Muscle of back (tissue), 3 donors: ENCODE measurements at regions not wholly inside any gene's neighbourhood (a gene's known extent, or its start where the extent isn't known, plus 50 kb on each side); places are given as distances from the start of the nearest gene placed in this dataset.
"Not testable (repeated sequence)": the region's sequence is repeated elsewhere in the genome, so short reads cannot be mapped to it uniquely, and the experiment has no call there.

ENCODE experiments used
- DNase-seq, 3 donors: peaks; one replicate each; pipeline versions ENCODE4 v3.0.0 to v3.0.0-alpha.2; 2013

- peak in 1 of 3 donors; percentile 56 for DNase-seq
These were observed 57.1 kb upstream of the KMT2E start for GRCh38 chr7:104956753-104957450.

DNA sequence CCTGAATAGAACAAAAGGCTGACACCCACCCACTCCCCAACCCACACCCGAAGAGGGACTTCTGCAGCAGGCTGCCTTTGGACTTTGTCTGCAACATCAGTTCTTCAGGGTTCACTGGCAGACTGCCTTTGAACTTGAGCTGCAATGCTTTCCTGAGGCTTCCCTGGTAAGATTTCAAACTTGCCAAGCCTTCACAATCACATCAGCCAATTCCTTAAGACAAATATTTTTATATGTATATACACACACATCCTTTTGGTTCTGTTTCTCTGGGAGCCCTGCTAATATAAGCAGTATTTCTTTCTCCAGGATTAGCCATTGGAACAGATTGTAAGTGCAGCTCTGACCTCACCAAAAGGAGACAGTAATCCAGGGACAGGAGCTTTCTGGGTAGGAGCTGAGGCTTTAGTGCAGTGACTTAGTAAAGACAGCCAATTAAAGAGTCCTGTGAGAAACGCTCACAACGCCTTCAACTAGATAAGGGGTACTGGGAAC lies 55.6 kb upstream of the KMT2E start:
- DNase-seq, result no peak

DNA sequence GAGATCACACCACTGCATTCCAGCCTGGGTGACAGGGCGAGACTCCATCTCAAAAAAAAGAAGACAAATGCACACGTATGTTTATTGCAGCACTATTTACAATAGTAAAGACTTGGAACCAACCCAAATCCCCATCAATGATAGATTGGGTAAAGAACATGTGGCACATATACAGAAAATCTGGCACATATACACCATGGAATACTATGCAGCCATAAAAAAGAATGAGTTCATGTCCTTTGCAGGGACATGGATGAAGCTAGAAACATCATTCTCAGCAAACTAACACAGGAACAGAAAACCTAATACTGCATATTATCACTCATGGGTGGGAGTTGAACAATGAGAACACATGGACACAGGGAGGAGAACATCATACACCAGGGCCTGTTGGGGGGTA lies 54.5 kb upstream of the KMT2E start:
- DNase-seq, result not testable (repeated sequence)

- peak in 1 of 3 donors; percentile 38 for DNase-seq
These were observed 53.1 kb upstream of the KMT2E start for GRCh38 chr7:104960741-104961448.

DNA sequence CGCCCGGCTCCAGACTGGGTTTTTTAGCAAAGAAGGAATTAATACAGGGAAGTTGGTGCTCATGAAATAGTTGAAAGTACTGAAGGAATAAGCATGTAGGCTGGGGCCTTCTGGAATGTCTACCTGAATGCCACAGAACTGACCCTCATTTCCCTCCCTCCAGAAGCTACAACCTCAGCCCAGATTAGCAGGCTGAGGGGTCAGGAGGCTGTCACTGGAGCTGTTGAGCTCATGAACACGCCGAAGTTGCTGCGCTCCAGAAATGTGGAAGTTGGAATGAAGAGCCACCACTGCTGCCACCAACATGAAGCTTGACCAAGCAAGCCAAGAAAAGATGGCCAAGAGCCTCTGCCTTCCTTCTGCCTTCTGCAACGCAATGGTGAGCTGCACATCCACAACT lies 52.2 kb upstream of the KMT2E start:
- no peak for DNase-seq

- no peak for DNase-seq
These were observed 51.2 kb upstream of the KMT2E start for GRCh38 chr7:104962781-104963180.

- DNase-seq, result no peak
These were observed 50.5 kb upstream of the KMT2E start for GRCh38 chr7:104963378-104963990.

DNA sequence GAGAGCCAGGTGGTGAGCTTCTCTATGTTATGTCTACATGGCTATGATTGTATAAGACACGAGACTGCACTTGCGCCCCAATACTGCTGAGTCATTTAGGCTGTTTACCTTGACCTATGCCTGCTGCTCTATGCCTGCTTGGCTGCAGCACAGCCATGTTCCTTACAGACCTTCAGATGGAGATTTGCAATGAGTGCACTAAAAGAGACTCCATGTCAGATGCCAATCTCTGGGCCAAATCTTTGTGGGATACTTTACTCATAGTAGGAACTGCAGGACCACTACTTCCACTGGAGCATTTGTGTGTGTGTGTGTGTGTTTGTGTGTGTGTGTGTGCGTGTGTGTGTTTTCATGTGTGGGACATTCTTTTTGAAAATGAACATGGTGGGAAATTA lies 50.0 kb upstream of the KMT2E start:
- DNase-seq, result no peak
